Loucy (cell line): ENCODE measurements at regions not wholly inside any gene's neighbourhood (a gene's known extent, or its start where the extent isn't known, plus 50 kb on each side); places are given as distances from the start of the nearest gene placed in this dataset.

ENCODE experiments used
- H2AFZ ChIP-seq: fragments of 200-600 bp; sonication (generic); 2 replicates; pipeline ENCODE4 v1.6.0; 2016; ENCODE audit warnings: antibody characterized with exemption, mild to moderate bottlenecking, low read length, moderate library complexity
- H3F3A ChIP-seq: fragments of 200-600 bp; 2 replicates; pipeline ENCODE4 v1.6.0; 2016; ENCODE audit warnings: antibody characterized with exemption, low read depth, mild to moderate bottlenecking
- H3K27me3 ChIP-seq: fragments of 200-600 bp; sonication (generic); 2 replicates; pipeline ENCODE4 v1.6.1; 2014; ENCODE audit warnings: low read length, mild to moderate bottlenecking; ENCODE audit not compliant: insufficient read depth, poor library complexity, severe bottlenecking
- H3K36me3 ChIP-seq: fragments of 200-600 bp; sonication (generic); 2 replicates; pipeline ENCODE4 v1.6.1; 2016; ENCODE audit warnings: low read length; ENCODE audit not compliant: insufficient read depth
- H3K4me1 ChIP-seq: fragments of 200-600 bp; sonication (generic); 2 replicates; pipeline ENCODE4 v1.5.1; 2014; ENCODE audit warnings: low read length, mild to moderate bottlenecking; ENCODE audit not compliant: insufficient read depth, poor library complexity, severe bottlenecking
- H3K4me2 ChIP-seq: fragments of 200-600 bp; sonication (generic); 2 replicates; pipeline ENCODE4 v1.6.0; 2014; ENCODE audit warnings: antibody characterized with exemption, low read length, low read depth, mild to moderate bottlenecking; ENCODE audit not compliant: poor library complexity, severe bottlenecking
- H3K4me3 ChIP-seq: fragments of 200-600 bp; sonication (generic); 2 replicates; pipeline ENCODE4 v1.5.1; 2014; ENCODE audit warnings: low read length, mild to moderate bottlenecking, mixed read lengths; ENCODE audit not compliant: poor library complexity, severe bottlenecking
- H3K79me2 ChIP-seq: fragments of 200-600 bp; sonication (generic); 2 replicates; pipeline ENCODE4 v1.6.1; 2014; ENCODE audit warnings: low read length; ENCODE audit not compliant: insufficient read depth
- H3K9ac ChIP-seq: fragments of 200-600 bp; sonication (generic); 2 replicates; pipeline ENCODE4 v1.6.0; 2014; ENCODE audit warnings: mild to moderate bottlenecking, low read depth, low read length, moderate library complexity; ENCODE audit not compliant: poor library complexity, severe bottlenecking
- H3K9me2 ChIP-seq: fragments of 200-600 bp; sonication (generic); replicated peaks from 2 replicates; pipeline ENCODE4 v1.6.1; 2016; ENCODE audit warnings: low read depth, low read length, mixed read lengths
- H3K9me3 ChIP-seq: fragments of 200-600 bp; sonication (generic); 2 replicates; pipeline ENCODE4 v1.6.1; 2014; ENCODE audit warnings: mild to moderate bottlenecking, antibody characterized with exemption, low read length, low read depth; ENCODE audit not compliant: insufficient read depth
- H4K20me1 ChIP-seq: fragments of 200-600 bp; sonication (generic); 2 replicates; pipeline ENCODE4 v1.6.0; 2014; ENCODE audit warnings: antibody characterized with exemption, low read length, mild to moderate bottlenecking; ENCODE audit not compliant: insufficient read depth, poor library complexity, severe bottlenecking
- EZH2phosphoT487 ChIP-seq: fragments of 200-600 bp; IDR thresholded peaks from 2 replicates; pipeline ENCODE4 v1.6.1; 2018; ENCODE audit warnings: antibody characterized with exemption, mild to moderate bottlenecking, moderate library complexity, borderline replicate concordance
- TF ChIP-seq, protein P1 (sequence below): fragments of 200-600 bp; sonication (generic); conservative IDR thresholded peaks from 2 replicates; pipeline ENCODE4 v1.5.1; 2014; ENCODE audit warnings: mild to moderate bottlenecking, antibody characterized with exemption, low read length

DNA sequence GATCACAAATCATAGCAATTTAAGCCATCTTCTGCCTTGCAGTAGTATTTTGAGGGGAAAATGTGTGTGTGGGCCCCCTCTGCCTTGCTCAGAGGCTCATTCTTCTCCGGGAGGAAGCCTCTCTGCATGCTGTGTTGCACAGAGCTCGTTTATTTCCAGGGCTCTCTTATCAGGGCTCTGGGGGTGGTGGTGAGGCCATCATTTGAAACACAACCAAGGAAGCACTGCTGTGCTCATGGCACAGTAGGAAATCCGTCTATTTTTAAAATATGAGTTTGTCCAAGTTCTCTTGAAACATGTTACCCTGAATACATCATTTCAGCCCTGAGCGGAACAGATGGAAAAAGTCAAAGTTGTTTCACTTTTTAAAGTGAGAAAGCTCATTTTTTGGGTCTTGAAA lies 369.0 kb upstream of the CFAP20DC start:
- no peak overlapping the region for H3K9ac ChIP-seq
- H3K36me3 ChIP-seq = no peaks in the 10 kb centered on the region
- H3K9me2 ChIP-seq = no peaks in the 10 kb centered on the region
- H3K4me3 ChIP-seq = no peak overlapping the region
- no peaks in the 10 kb centered on the region for H4K20me1 ChIP-seq
- no peaks in the 10 kb centered on the region for H3F3A ChIP-seq
- TF ChIP-seq, protein P1, sequence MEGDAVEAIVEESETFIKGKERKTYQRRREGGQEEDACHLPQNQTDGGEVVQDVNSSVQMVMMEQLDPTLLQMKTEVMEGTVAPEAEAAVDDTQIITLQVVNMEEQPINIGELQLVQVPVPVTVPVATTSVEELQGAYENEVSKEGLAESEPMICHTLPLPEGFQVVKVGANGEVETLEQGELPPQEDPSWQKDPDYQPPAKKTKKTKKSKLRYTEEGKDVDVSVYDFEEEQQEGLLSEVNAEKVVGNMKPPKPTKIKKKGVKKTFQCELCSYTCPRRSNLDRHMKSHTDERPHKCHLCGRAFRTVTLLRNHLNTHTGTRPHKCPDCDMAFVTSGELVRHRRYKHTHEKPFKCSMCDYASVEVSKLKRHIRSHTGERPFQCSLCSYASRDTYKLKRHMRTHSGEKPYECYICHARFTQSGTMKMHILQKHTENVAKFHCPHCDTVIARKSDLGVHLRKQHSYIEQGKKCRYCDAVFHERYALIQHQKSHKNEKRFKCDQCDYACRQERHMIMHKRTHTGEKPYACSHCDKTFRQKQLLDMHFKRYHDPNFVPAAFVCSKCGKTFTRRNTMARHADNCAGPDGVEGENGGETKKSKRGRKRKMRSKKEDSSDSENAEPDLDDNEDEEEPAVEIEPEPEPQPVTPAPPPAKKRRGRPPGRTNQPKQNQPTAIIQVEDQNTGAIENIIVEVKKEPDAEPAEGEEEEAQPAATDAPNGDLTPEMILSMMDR = no peak
- TF ChIP-seq EZH2phosphoT487 = no peak
- H3K9me3 ChIP-seq = no peaks in the 10 kb centered on the region
- no peaks in the 10 kb centered on the region for H3K27me3 ChIP-seq
- H3K79me2 ChIP-seq = no peaks in the 10 kb centered on the region
- no peak overlapping the region for H2AFZ ChIP-seq
- no peak overlapping the region for H3K4me2 ChIP-seq
- no peaks in the 10 kb centered on the region for H3K4me1 ChIP-seq

- Histone ChIP-seq H3K4me3 (no peak overlapping the region), H3K79me2 (no peaks in the 10 kb centered on the region), H2AFZ (no peak overlapping the region), H3K27me3 (no peaks in the 10 kb centered on the region), H3K9ac (no peak overlapping the region), H3K9me2 (no peaks in the 10 kb centered on the region), H3K4me1 (no peaks in the 10 kb centered on the region), H4K20me1 (no peaks in the 10 kb centered on the region), H3K4me2 (no peak overlapping the region), H3K9me3 (no peaks in the 10 kb centered on the region), H3F3A (no peaks in the 10 kb centered on the region), H3K36me3 (no peaks in the 10 kb centered on the region)
- TF ChIP-seq EZH2phosphoT487 = no peak
- TF ChIP-seq, protein P1 = no peak
These were observed 362.7 kb upstream of the CFAP20DC start for GRCh38 chr3:59412516-59412915.

GRCh38 chr3:59411694-59412093 lies 361.9 kb upstream of the CFAP20DC start:
- H3K27me3 ChIP-seq = no peaks in the 10 kb centered on the region
- H3K4me1 ChIP-seq = no peaks in the 10 kb centered on the region
- TF ChIP-seq, protein P1 = no peak
- no peak for TF ChIP-seq EZH2phosphoT487
- H3K36me3 ChIP-seq = no peaks in the 10 kb centered on the region
- no peak overlapping the region for H3K9ac ChIP-seq
- H3K79me2 ChIP-seq = no peaks in the 10 kb centered on the region
- H3K9me3 ChIP-seq = no peaks in the 10 kb centered on the region
- H4K20me1 ChIP-seq = no peaks in the 10 kb centered on the region
- no peaks in the 10 kb centered on the region for H3K9me2 ChIP-seq
- no peak overlapping the region for H2AFZ ChIP-seq
- no peaks in the 10 kb centered on the region for H3F3A ChIP-seq
- no peak overlapping the region for H3K4me2 ChIP-seq
- H3K4me3 ChIP-seq = no peak overlapping the region
